Activated T-cell treated with anti-CD3 and anti-CD28 coated beads for 1 hour (primary cell): ENCODE measurements at regions not wholly inside any gene's neighbourhood (a gene's known extent, or its start where the extent isn't known, plus 50 kb on each side); places are given as distances from the start of the nearest gene placed in this dataset.

Experiments
- DNase-seq: peaks from one replicate; pipeline ENCODE4 v3.0.0-alpha.2; 2020; ENCODE audit warnings: low read depth

GRCh38 chr9:20042128-20042711 is 253.4 kb upstream of the SLC24A2 start:
- no peak for DNase-seq

DNA sequence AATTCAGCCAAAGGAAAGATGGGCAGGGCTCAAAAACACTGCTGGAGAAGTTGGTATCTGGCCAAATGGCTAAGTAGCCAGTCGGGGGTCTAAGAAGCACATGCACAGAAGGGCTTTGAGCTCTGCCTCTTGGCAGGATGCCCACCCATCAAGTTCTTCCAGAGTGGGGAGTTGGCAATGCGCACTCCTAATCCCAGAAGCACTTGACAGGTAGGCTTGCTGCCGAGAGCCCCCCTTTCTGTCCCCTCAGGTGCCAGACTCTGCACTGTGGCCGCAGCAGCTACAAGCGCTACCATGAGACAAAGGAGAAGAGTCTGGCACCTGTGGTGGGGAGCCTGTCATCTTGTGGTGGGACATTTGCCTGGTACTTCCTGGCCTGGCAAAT is 252.9 kb upstream of the SLC24A2 start:
- no peak for DNase-seq

- DNase-seq: no peak
Measured at GRCh38 chr9:20040991-20041696, 252.3 kb upstream of the SLC24A2 start.

- no peak for DNase-seq
Measured at GRCh38 chr9:20037699-20038098, 248.9 kb upstream of the SLC24A2 start.

- no peak for DNase-seq
Measured at GRCh38 chr9:20033511-20033910, 244.7 kb upstream of the SLC24A2 start.

GRCh38 chr9:20032413-20033006 is 243.7 kb upstream of the SLC24A2 start:
- no peak for DNase-seq

DNA sequence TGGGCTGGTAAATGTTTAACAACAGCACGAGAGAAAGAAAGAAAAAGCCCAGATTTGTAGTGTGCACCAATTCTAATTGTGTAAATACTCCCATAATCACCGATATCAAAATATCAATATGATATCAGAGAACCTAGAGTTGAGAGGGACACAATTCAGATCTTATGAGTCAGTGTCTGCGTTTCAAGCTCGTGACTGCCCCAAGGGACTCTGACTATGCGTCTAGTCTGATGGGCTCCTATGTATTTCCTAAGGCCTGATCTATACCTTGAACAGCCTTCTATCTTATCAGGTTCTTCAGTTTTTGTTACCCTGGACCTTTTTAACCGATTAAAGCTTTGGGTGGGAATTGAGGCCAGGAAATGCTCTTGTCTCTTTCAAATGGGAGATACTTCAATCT is 243.0 kb upstream of the SLC24A2 start:
- DNase-seq: no peak

DNA sequence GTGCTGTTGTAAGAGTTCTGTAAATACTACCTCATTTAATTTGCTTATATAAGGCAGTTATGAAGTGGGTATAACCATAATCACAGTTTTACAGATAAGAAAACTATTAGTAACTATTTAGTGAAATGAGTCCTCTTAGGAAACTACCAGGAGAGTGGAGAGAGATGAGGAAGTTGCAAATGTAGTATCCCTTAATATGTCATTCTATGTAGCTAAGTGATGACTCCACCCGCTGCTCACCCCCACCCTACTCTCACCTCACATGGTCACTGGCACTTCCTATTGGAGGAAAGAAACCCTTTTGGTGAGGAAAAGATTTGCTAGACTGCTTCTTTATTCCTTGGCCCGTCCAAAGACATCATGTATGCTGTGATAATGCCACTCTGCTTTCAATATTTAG is 241.8 kb upstream of the SLC24A2 start:
- DNase-seq: no peak

- no peak for DNase-seq
Measured at GRCh38 chr9:20030221-20030620, 241.4 kb upstream of the SLC24A2 start.

DNA sequence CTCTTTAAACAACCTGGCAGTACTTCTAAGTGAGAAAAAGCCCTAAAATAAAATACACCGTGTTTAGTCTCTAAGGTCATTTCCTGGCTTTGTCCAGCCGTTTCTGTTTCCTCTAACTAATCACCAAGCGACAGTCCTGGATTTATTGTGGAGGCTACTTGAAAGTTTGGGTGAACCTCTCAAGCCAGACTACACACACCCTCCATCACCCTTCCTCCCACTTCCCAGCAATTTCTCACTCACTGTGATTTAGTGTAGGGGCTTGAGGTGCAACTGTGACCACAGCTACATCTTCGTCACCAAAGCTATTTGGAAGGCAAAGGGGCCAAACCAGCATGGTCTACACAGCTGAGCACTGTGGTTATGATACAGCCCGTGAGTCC is 240.0 kb upstream of the SLC24A2 start:
- no peak for DNase-seq

DNA sequence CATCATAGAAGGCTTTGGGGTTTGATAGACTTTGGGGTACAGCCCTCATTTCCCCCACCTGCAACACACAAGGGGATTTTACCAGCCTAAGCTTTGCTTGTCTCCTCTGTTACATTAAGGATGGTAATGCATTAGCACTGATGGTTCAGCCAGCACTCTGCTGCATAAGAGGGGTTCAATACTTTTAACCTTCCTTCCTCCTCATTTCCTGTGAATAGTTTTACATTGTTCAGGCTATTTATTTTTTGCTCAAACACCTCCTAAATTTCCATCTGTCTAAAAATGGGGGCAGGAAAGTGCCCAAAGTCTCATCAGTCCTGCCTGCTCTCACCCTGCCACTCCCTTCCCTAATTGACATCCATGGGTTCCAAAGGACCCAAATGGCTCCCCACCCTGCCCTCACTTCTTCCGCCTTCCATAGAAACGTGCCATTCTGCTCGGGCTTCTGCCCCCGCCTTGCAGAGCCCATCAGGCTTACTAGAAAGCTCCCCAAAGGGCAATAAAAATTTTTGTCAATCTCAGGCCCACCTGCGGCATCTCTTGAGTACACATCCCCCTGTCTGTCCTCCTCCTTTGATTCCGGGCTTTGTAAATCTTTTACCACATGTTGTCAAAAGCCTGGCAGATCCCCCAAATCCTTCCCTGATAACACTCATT is 239.5 kb upstream of the SLC24A2 start:
- no peak for DNase-seq

DNA sequence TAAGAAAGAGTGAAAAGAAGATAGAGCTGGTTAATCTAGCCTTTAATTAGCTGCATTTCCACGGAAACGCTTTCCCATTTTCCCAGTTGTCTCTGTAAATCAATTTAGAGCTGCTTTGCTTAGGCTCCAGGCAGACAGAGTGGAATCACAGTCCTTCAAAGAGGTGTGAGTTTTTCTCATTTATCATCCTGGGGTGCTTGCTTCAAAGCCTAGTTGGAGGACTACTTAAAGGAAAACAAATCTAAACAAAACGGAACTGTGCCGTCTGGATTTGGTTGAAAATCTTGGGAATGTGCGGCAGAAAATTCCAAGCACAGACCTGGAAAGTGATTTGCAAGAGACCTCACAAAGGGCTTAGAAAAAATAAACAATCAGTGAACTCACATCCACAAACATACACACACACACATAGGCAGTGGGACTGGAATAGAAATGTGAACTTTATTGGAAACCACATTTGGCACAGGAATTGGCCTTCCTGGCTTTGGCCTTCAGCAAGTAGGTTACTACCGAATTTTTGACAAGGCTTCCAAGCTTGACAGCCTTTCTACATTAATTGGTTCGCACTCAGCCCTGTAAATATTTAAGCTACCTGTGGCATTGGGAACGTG is 235.2 kb upstream of the SLC24A2 start:
- DNase-seq: no peak

GRCh38 chr9:20023210-20023905 is 234.5 kb upstream of the SLC24A2 start:
- DNase-seq: no peak

GRCh38 chr9:20022410-20022809 is 233.6 kb upstream of the SLC24A2 start:
- no peak for DNase-seq

DNA sequence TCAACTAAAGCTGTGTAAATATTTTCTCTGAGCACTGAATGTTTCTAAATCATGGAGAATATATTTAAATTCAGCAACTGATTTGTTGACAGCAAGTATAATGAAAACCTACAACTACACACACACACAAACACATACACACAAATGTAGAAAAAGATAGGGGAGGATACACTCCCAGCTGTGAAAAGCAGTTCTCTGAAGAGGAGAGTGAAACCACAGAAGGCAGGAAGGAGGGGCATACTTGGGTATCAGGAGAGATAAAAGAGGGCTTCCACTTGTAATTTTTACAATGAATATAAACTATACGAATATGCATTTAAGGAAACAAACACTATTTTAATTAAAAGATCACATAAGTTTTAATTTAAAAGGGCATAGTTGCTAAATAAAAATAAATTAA is 227.8 kb upstream of the SLC24A2 start:
- DNase-seq: no peak

- no peak for DNase-seq
Measured at GRCh38 chr9:20015427-20015931, 226.6 kb upstream of the SLC24A2 start.

GRCh38 chr9:20014168-20014567 is 225.3 kb upstream of the SLC24A2 start:
- DNase-seq: no peak

DNA sequence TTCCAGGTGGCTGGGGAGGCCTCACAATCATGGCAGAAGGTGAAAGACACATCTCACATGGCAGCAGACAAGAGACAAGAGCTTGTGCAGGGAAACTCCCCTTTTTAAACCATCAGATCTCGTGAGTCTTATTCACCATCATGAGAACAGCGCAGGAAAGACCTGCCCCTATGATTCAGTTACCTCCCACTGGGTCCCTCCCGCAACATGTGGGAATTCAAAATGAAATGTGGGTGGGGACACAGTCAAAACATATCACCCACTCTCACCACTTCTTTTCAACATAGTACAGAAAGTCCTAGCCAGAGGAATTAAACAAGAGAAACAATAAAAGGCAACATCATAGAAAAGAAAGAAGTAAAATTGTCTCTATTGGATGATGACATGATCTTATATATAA is 223.4 kb upstream of the SLC24A2 start:
- DNase-seq: no peak

GRCh38 chr9:20009606-20010005 is 220.8 kb upstream of the SLC24A2 start:
- no peak for DNase-seq

DNA sequence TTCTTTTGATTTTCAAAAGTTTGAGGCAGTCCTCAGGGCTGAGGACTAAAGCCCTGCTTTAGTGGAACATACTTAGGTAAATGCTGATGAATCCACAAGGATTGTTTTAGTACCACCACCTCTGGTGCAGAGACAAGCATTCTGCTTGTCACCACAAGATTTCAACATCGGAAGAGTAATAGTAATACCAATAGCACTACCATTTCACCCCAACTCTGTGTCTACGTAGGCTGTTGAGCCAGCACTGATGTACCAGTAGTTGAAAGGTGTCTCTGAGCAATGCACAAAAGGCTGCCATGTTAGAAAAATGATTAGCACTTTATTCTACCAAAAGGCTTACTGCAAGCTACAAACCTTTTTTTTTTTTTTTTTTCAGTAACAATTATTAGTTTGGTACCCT is 213.2 kb upstream of the SLC24A2 start:
- DNase-seq: no peak

GRCh38 chr9:20001058-20001457 is 212.2 kb upstream of the SLC24A2 start:
- DNase-seq: no peak

DNA sequence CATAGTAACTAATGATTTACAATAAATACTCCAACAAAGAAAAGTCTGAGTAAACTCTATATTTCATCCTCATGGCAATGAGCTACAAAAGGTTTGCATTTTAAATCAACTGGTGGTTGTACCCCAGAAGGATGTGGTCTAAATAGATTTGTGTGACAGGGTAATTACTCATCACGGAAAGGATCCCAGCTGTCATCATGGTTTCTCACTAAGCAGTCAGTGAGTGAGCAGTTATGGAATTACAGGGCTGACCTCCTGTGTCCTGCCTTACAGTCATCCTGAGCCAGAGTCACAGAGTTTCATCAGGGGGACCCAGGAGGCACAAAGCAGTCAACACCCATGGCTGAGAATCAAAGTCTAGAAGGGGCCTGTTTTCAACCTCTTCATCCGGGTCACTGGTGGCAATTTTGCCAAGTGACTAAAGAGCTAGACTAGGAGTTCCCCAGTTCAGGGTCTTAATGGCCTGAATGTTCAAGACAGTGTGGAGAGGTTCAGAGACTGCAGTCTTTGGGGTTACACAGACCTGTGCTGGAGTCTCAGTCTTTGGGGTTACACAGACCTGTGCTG is 210.7 kb upstream of the SLC24A2 start:
- no peak for DNase-seq
